H9 (cell line): ENCODE measurements at regions not wholly inside any gene's neighbourhood (a gene's known extent, or its start where the extent isn't known, plus 50 kb on each side); places are given as distances from the start of the nearest gene placed in this dataset.

Experiments used
- DNase-seq: peaks from one replicate; pipeline ENCODE4 v3.0.0-alpha.2; 2017
- H2AFZ ChIP-seq: one replicate; pipeline ENCODE4 v1.6.1; 2013; ENCODE audit warnings: mild to moderate bottlenecking, low read length, control low read depth, moderate library complexity
- H2AK5ac ChIP-seq: 2 replicates; pipeline ENCODE4 v1.6.1; 2013; ENCODE audit warnings: low read length, control low read depth, mixed read lengths; ENCODE audit not compliant: insufficient read length
- H2BK120ac ChIP-seq: one replicate; pipeline ENCODE4 v1.6.1; 2013; ENCODE audit warnings: low read depth, mild to moderate bottlenecking, low read length, control low read depth, inconsistent platforms; ENCODE audit not compliant: poor library complexity, severe bottlenecking
- H2BK12ac ChIP-seq: 2 replicates; pipeline ENCODE4 v1.6.1; 2013; ENCODE audit warnings: low read length, control low read depth, mixed read lengths, low read depth; ENCODE audit not compliant: insufficient read length
- H2BK15ac ChIP-seq: 2 replicates; pipeline ENCODE4 v1.6.1; 2013; ENCODE audit warnings: low read depth, low read length, control low read depth
- H2BK20ac ChIP-seq: one replicate; pipeline ENCODE4 v1.6.1; 2013; ENCODE audit warnings: low read depth, mild to moderate bottlenecking, low read length, control low read depth, inconsistent platforms; ENCODE audit not compliant: poor library complexity, severe bottlenecking
- H2BK5ac ChIP-seq: 2 replicates; pipeline ENCODE4 v1.6.1; 2013; ENCODE audit warnings: low read length, control low read depth, mixed read lengths; ENCODE audit not compliant: insufficient read length
- H3K14ac ChIP-seq: 2 replicates; pipeline ENCODE4 v1.6.1; 2013; ENCODE audit warnings: low read length, control low read depth; ENCODE audit not compliant: insufficient read depth
- H3K18ac ChIP-seq: 2 replicates; pipeline ENCODE4 v1.6.1; 2013; ENCODE audit warnings: low read depth, mild to moderate bottlenecking, mixed read lengths, low read length, control low read depth; ENCODE audit not compliant: insufficient read length
- H3K23ac ChIP-seq: 2 replicates; pipeline ENCODE4 v1.6.1; 2013; ENCODE audit warnings: low read length, control low read depth, mixed read lengths, low read depth; ENCODE audit not compliant: insufficient read length
- H3K23me2 ChIP-seq: 2 replicates; pipeline ENCODE4 v1.6.1; 2013; ENCODE audit warnings: low read depth, mild to moderate bottlenecking, mixed read lengths, low read length, control low read depth; ENCODE audit not compliant: insufficient read length, poor library complexity, severe bottlenecking
- H3K27ac ChIP-seq: 2 replicates; pipeline ENCODE4 v1.5.1; 2013; ENCODE audit warnings: low read length, control low read depth, mixed read lengths, low read depth; ENCODE audit not compliant: insufficient read length
- H3K27me3 ChIP-seq: 2 replicates; pipeline ENCODE4 v1.6.1; 2013; ENCODE audit warnings: low read length, control low read depth, inconsistent platforms; ENCODE audit not compliant: insufficient read depth
- H3K4ac ChIP-seq: 2 replicates; pipeline ENCODE4 v1.6.1; 2013; ENCODE audit warnings: low read depth, mild to moderate bottlenecking, control low read depth, inconsistent platforms, low read length, moderate library complexity
- H3K4me1 ChIP-seq: 2 replicates; pipeline ENCODE4 v1.6.1; 2013; ENCODE audit warnings: low read length, control low read depth, inconsistent platforms; ENCODE audit not compliant: insufficient read depth
- H3K4me2 ChIP-seq: 2 replicates; pipeline ENCODE4 v1.6.1; 2013; ENCODE audit warnings: low read length, control low read depth, mixed read lengths; ENCODE audit not compliant: insufficient read length, insufficient read depth
- H3K56ac ChIP-seq: 2 replicates; pipeline ENCODE4 v1.6.1; 2013; ENCODE audit warnings: low read depth, mild to moderate bottlenecking, mixed read lengths, low read length, control low read depth; ENCODE audit not compliant: insufficient read length
- H3K79me1 ChIP-seq: 2 replicates; pipeline ENCODE4 v1.6.1; 2013; ENCODE audit warnings: low read depth, mild to moderate bottlenecking, moderate library complexity, low read length, control low read depth, inconsistent platforms; ENCODE audit not compliant: insufficient read depth, poor library complexity, severe bottlenecking
- H3K79me2 ChIP-seq: 2 replicates; pipeline ENCODE4 v1.6.1; 2013; ENCODE audit warnings: low read length, control low read depth, inconsistent platforms; ENCODE audit not compliant: insufficient read depth
- H3K9ac ChIP-seq: 2 replicates; pipeline ENCODE4 v1.6.1; 2013; ENCODE audit warnings: low read length, control low read depth, mixed read lengths; ENCODE audit not compliant: insufficient read length; ENCODE audit errors: extremely low read depth
- H3K9me3 ChIP-seq: one replicate; pipeline ENCODE4 v1.6.1; 2013; ENCODE audit warnings: low read depth, low read length, inconsistent platforms; ENCODE audit not compliant: control insufficient read depth
- H3T11ph ChIP-seq: one replicate; pipeline ENCODE4 v1.6.1; 2013; ENCODE audit warnings: mild to moderate bottlenecking, low read length, control low read depth, inconsistent platforms
- H4K20me1 ChIP-seq: one replicate; pipeline ENCODE4 v1.6.1; 2013; ENCODE audit not compliant: control insufficient read depth, insufficient read length, insufficient read depth
- H4K5ac ChIP-seq: 2 replicates; pipeline ENCODE4 v1.6.1; 2013; ENCODE audit warnings: low read depth, mild to moderate bottlenecking, mixed read lengths, low read length, control low read depth; ENCODE audit not compliant: insufficient read length
- H4K8ac ChIP-seq: replicated peaks from 2 replicates; pipeline ENCODE4 v1.6.1; 2013; ENCODE audit warnings: low read length, control low read depth, mixed read lengths, low read depth; ENCODE audit not compliant: insufficient read length
- H4K91ac ChIP-seq: 2 replicates; pipeline ENCODE4 v1.6.1; 2013; ENCODE audit warnings: low read depth, mild to moderate bottlenecking, moderate library complexity, mixed read lengths, low read length, control low read depth; ENCODE audit not compliant: insufficient read length
- H3K27ac Mint-ChIP-seq, 3 experiments: 2 replicates in 2 of 3; 3 replicates in 1 of 3; pipeline ENCODE4 v1.8.0; 2020 to 2021; ENCODE audit warnings: mixed read lengths in 3 of 3, mild to moderate bottlenecking in 1 of 3, moderate library complexity in 1 of 3
- H3K27me3 Mint-ChIP-seq: 2 replicates; pipeline ENCODE4 v1.8.0; 2021; ENCODE audit warnings: low read depth, mild to moderate bottlenecking, moderate library complexity, mixed read lengths
- H3K36me3 Mint-ChIP-seq, 3 experiments: 2 replicates in 2 of 3; 3 replicates in 1 of 3; pipeline ENCODE4 v1.8.0; 2020 to 2021; ENCODE audit warnings: low read depth in 3 of 3, mixed read lengths in 3 of 3; ENCODE audit not compliant: insufficient read depth in 1 of 3
- H3K4me1 Mint-ChIP-seq, 2 experiments: 2 replicates each; pipeline ENCODE4 v1.8.0; 2020; ENCODE audit warnings: mixed read lengths in 2 of 2
- H3K4me3 Mint-ChIP-seq, 2 experiments: 2 replicates in 1 of 2; 3 replicates in 1 of 2; pipeline ENCODE4 v1.8.0; 2020 to 2021; ENCODE audit warnings: mild to moderate bottlenecking in 2 of 2, mixed read lengths in 2 of 2, moderate library complexity in 1 of 2
- H3K9me3 Mint-ChIP-seq, 2 experiments: 2 replicates in 1 of 2; 3 replicates in 1 of 2; pipeline ENCODE4 v1.8.0; 2020; ENCODE audit warnings: mild to moderate bottlenecking in 2 of 2, mixed read lengths in 2 of 2, moderate library complexity in 1 of 2
- WGBS: extraction: QIAGEN DNeasy Blood & Tissue Kit; methylation state at CpG from one replicate; pipeline ENCODE4 v1.1.7; 2013; ENCODE audit warnings: missing lambda C conversion rate, low lambda C conversion rate, mixed read lengths; ENCODE audit not compliant: insufficient read length; ENCODE audit errors: extremely low coverage; 5-methylcytosine and 5-hydroxymethylcytosine counted together
- TF ChIP-seq, protein P1 (sequence below): fragments of 200-600 bp; sonication (generic); conservative IDR thresholded peaks from 3 replicates; pipeline ENCODE4 v1.8.0; 2021; ENCODE audit warnings: antibody characterized with exemption, mild to moderate bottlenecking

DNA sequence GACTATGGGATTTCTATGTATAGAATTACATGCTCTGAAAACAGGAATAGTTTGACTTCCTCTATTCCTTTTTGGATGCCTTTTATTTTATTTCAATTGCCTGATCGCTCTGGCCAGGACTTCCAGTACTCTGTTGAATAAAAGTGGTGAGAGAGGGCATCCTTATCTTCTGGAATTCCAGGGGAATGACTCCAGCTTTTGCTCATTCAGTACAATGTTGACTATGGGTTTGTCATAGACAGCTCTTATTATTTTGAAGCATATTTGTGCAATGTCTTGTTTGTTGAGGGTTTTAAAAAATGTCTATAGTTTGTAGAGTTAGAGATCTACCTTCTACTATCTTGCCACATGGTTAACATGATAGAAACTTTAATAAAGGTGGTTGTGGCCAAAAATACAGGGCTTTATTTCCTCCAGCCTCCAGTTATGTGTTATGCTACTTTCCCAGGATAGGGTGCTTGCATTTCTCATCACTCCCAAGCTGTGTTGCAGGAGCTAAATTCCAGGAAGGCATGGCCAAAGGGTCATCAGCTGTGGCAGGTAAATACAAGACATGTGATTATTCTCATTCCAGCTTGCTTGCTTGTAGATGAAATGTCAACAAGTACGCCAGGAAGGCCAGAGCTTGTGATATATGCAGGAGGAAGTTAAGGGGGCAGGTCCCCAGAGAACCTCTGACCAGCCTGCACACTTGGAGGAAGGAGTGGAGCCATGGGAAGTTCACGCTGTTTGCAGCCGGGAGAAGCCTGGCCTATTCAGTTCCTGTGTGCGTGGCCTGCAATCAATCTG lies 142.4 kb upstream of the CPXCR1 start:
- Histone ChIP-seq H3K23me2 (no peaks in the 10 kb centered on the region), H3K18ac (no peak overlapping the region), H3K56ac (no peak overlapping the region), H3K4me1 (no peaks in the 10 kb centered on the region), H2BK5ac (no peak overlapping the region), H4K91ac (no peak overlapping the region), H3K14ac (no peak overlapping the region), H3K79me2 (no peaks in the 10 kb centered on the region), H3K79me1 (no peaks in the 10 kb centered on the region), H2BK20ac (no peak overlapping the region), H3K27ac (no peak overlapping the region), H4K20me1 (no peaks in the 10 kb centered on the region), H3K23ac (no peak overlapping the region), H2AFZ (no peak overlapping the region), H3K27me3 (no peaks in the 10 kb centered on the region), H3K4ac (no peak overlapping the region), H2AK5ac (no peak overlapping the region), H2BK15ac (no peak overlapping the region), H3T11ph (no peak overlapping the region), H3K4me2 (no peak overlapping the region), H3K9me3 (no peaks in the 10 kb centered on the region), H4K5ac (no peak overlapping the region), H2BK120ac (no peak overlapping the region), H4K8ac (no peak overlapping the region), H2BK12ac (no peak overlapping the region), H3K9ac (no peak overlapping the region)
- TF ChIP-seq, protein P1, sequence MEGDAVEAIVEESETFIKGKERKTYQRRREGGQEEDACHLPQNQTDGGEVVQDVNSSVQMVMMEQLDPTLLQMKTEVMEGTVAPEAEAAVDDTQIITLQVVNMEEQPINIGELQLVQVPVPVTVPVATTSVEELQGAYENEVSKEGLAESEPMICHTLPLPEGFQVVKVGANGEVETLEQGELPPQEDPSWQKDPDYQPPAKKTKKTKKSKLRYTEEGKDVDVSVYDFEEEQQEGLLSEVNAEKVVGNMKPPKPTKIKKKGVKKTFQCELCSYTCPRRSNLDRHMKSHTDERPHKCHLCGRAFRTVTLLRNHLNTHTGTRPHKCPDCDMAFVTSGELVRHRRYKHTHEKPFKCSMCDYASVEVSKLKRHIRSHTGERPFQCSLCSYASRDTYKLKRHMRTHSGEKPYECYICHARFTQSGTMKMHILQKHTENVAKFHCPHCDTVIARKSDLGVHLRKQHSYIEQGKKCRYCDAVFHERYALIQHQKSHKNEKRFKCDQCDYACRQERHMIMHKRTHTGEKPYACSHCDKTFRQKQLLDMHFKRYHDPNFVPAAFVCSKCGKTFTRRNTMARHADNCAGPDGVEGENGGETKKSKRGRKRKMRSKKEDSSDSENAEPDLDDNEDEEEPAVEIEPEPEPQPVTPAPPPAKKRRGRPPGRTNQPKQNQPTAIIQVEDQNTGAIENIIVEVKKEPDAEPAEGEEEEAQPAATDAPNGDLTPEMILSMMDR: no peak
- Mint-ChIP-seq H3K36me3 (peaks cover 5 to 36% (median 13%) of the 10 kb centered on the region in 3 experiments), H3K9me3 (peaks cover 13 to 15% of the 10 kb centered on the region in 2 experiments), H3K27ac (no peak overlapping the region), H3K4me1 (peaks cover 9 to 11% of the 10 kb centered on the region in 2 experiments; a peak in 3 of 4 replicates), H3K27me3 (no peaks in the 10 kb centered on the region), H3K4me3 (no peak overlapping the region)
- DNase-seq: no peak
- WGBS: no CpG with 5 or more reads among the region's 5 CpGs
